Stimulated activated CD4-positive, alpha-beta T cell treated with anti-CD3 and anti-CD28 coated beads, TNF-alpha, amount 100 ng/mL, for 1 hour (primary cell): ENCODE measurements at regions not wholly inside any gene's neighbourhood (a gene's known extent, or its start where the extent isn't known, plus 50 kb on each side); places are given as distances from the start of the nearest gene placed in this dataset.

ENCODE experiments used
- DNase-seq, 3 donors: peaks; one replicate each; pipeline ENCODE4 v3.0.0-alpha.2; 2020; ENCODE audit warnings: low read depth in 3 of 3, low spot score in 1 of 3

DNA sequence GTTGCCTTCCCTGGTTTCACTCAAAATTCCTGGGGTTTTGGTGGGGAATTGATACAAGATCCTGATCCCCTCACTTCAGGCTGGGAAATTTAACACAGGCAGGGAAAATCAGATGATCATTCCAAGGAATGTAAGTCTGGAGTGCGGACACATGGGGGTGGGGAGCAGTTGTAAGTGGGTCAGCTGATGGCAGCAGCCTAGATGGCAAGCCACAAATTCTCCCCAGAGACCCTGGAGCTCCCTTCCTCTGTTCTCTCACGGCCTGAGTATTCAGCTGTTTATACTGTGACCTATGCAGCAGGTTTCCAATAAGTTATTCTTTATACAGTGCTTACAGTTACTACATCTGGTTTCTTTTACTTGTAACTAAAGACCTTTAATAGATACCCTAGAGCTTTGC lies 144.9 kb downstream of the SH3BGRL2 start:
- DNase-seq = no peak

GRCh38 chr6:79775222-79775621 lies 144.1 kb downstream of the SH3BGRL2 start:
- DNase-seq = no peak

DNA sequence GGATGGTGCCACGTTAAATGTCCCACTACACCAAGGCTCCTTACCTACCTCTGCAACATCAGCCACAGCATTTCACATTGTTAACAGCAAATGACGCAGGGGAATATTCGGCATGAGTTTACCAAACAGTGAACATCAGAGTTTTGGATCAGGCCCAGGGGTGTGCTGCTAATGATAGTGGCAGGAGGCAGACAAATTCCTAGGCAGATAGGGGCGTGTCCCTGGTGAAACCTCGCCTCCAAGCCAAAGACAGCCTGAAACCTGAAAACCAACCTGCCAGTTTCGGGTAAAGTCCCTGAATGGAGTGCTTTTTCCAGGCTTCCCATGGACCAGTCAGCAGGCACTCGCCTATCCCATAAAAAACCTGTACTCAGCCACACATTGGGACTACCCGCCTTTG lies 133.6 kb downstream of the SH3BGRL2 start:
- DNase-seq = no peak

- no peak for DNase-seq
These were observed 132.2 kb downstream of the SH3BGRL2 start for GRCh38 chr6:79763301-79763700.

DNA sequence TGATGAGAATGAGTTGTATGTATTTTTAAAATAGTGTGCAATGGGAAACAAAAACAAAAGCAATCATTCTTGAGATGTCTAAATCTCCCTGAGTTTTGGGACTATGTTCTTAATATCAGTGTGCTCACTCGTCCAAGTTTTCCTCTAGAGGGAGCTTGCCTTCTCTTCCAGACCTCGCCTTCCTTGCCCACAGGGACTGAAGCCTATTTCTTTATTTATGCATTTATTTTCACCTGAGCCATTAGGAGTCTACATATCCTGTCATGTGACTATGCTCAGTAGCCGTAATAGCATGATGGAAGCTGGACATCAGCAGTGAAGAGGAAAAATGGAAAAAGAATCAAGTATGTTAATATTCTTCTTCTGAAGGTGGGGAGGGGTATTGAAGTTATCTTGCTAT lies 131.2 kb downstream of the SH3BGRL2 start:
- DNase-seq = no peak

GRCh38 chr6:79756496-79756895 lies 125.4 kb downstream of the SH3BGRL2 start:
- DNase-seq = no peak

DNA sequence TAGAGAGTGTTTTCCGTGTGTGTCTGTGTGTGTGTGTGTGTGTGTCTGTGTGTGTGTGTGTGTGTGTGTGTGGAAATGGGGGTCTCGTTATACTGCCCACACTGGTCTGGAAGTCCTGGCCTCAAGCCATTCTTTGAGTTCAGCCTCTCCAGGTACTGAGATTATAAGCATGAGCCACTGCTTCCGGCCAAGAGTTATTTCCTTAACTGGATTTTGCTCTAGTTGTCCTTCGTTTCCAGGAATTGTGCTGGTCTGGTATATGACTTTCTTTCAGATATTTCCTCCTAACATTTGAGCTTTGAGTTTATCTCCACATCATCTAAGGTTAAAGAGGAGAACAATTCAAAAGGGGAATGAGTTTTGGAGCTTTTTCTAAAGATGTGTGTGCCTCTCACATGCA lies 124.8 kb downstream of the SH3BGRL2 start:
- no peak for DNase-seq
